ENCODE measurements at regions not wholly inside any gene's neighbourhood (a gene's known extent, or its start where the extent isn't known, plus 50 kb on each side); places are given as distances from the start of the nearest gene placed in this dataset.
"Not testable (repeated sequence)": the region's sequence is repeated elsewhere in the genome, so short reads cannot be mapped to it uniquely, and the experiment has no call there.

DNA sequence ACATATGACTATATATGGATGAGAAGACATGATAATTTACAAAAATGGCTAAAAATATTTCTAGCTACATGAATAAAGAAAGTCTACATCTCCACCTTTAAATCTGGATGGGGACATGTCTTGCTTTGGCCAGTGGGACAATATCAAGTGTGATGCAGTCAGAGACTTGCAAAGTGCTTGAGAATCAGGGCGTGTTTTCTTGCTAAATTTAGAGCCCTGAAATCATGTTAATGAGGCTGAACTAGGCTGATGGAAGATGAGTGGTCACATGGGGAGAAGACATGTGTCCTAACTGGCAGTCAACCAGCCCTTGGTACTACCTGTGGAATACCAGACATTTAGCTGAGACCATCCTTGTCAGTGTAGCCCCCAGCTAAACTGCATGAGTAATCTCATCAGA, 278.5 kb upstream of the RGPD4 start:
- H3K4me3 Mint-ChIP-seq: no peak overlapping the region
- POLR2A ChIA-PET (ENCODE audit: partially characterized antibody): no interaction called here
- intact Hi-C loops (cut with micrococcal nuclease): no loop called here

DNA sequence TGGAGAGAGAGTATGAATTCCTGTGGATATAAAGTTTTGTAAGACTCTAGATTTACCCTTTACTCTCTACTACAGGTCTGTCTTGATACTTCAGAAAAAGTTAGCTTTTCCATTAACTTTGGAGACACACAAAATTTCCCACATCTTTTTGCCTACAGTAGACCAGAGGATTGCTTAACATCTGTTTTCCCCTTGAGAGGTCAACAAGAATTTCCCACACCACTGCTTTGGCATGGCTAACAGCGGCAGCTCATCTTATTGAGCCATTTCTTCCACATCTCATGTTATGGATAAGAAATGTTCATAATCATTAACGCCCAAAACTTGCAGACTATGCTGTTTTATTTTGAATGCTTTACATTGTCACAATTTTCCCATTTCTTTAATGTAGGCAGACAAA, 273.6 kb upstream of the RGPD4 start:
- Mint-ChIP-seq H3K27me3 (no peaks in the 10 kb centered on the region), H3K9me3 (peaks cover 4 to 30% (median 22%) of the 10 kb centered on the region in 8 donors), H3K4me3 (no peak overlapping the region), H3K4me1 (no peaks in the 10 kb centered on the region), H3K27ac (no peak overlapping the region), H3K36me3 (no peaks in the 10 kb centered on the region)
- DNase-seq: no peak
- no peak overlapping the region for H3K27ac ChIP-seq (ENCODE audit: low read depth, low read length)
- ChIA-PET CTCF (ENCODE audit: partially characterized antibody) (no interaction called here), POLR2A (ENCODE audit: partially characterized antibody) (no interaction called here)
- H3K4me1 ChIP-seq (ENCODE audit: insufficient read depth, low read length): no peaks in the 10 kb centered on the region
- H3K27me3 ChIP-seq (ENCODE audit: insufficient read depth, low read length): no peaks in the 10 kb centered on the region
- H3K36me3 ChIP-seq (ENCODE audit: insufficient read depth, low read length): no peaks in the 10 kb centered on the region
- H3K4me3 ChIP-seq (ENCODE audit: low read length in 2 of 2): no peak overlapping the region
- intact Hi-C loops (cut with micrococcal nuclease): no loop called here
- H3K9me3 ChIP-seq (ENCODE audit: control insufficient read depth in 1 of 2, low read length in 2 of 2): no peaks in the 10 kb centered on the region

More for the DNA sequence above, 278.5 kb upstream of the RGPD4 start:
- Histone ChIP-seq H3K9me3 (ENCODE audit: control insufficient read depth in 1 of 2, low read length in 2 of 2) (no peaks in the 10 kb centered on the region), H3K4me1 (ENCODE audit: insufficient read depth, low read length) (no peaks in the 10 kb centered on the region), H3K27ac (ENCODE audit: low read depth, low read length) (no peak overlapping the region), H3K36me3 (ENCODE audit: insufficient read depth, low read length) (no peaks in the 10 kb centered on the region), H3K4me3 (ENCODE audit: low read length in 2 of 2) (no peak overlapping the region), H3K27me3 (ENCODE audit: insufficient read depth, low read length) (no peaks in the 10 kb centered on the region)
- H3K36me3 Mint-ChIP-seq: no peaks in the 10 kb centered on the region
- H3K27ac Mint-ChIP-seq: no peak overlapping the region
- H3K4me1 Mint-ChIP-seq: no peaks in the 10 kb centered on the region
- CTCF ChIA-PET (ENCODE audit: partially characterized antibody): no interaction called here
- no peak for DNase-seq
- no peaks in the 10 kb centered on the region for H3K27me3 Mint-ChIP-seq
- peaks cover 0 to 2% (median 0%) of the 10 kb centered on the region in 8 donors for H3K9me3 Mint-ChIP-seq

DNA sequence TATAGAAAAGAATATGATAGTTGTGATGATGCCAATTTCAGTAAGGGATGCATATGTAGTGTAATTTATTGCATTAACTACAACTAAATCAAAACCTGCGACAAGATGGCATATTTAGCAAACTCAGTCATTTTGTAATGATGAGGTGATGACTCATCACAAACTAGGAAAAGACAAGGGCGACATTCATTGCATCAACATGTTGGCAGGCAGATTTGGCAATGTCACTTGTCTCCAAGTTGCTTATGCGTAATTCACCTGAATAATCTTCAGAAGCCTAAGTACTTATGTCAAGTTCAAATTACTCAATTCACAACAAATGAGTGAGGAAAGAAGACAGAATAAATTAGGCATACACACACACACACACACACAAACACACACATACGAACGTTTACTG, 273.2 kb upstream of the RGPD4 start:
- POLR2A ChIA-PET (ENCODE audit: partially characterized antibody): no interaction called here
- no peak overlapping the region for H3K4me3 Mint-ChIP-seq
- H3K27ac ChIP-seq (ENCODE audit: low read depth, low read length): no peak overlapping the region
- no peaks in the 10 kb centered on the region for H3K4me1 ChIP-seq (ENCODE audit: insufficient read depth, low read length)
- no peak overlapping the region for H3K4me3 ChIP-seq (ENCODE audit: low read length in 2 of 2)
- no peak overlapping the region for H3K27ac Mint-ChIP-seq
- intact Hi-C loops (cut with micrococcal nuclease): no loop called here
- CTCF ChIA-PET (ENCODE audit: partially characterized antibody): no interaction called here
- H3K4me1 Mint-ChIP-seq: no peaks in the 10 kb centered on the region
- DNase-seq: no peak
- no peaks in the 10 kb centered on the region for H3K27me3 Mint-ChIP-seq
- H3K36me3 ChIP-seq (ENCODE audit: insufficient read depth, low read length): no peaks in the 10 kb centered on the region
- H3K9me3 ChIP-seq (ENCODE audit: control insufficient read depth in 1 of 2, low read length in 2 of 2): no peaks in the 10 kb centered on the region
- no peaks in the 10 kb centered on the region for H3K27me3 ChIP-seq (ENCODE audit: insufficient read depth, low read length)
- H3K36me3 Mint-ChIP-seq: no peaks in the 10 kb centered on the region
- peaks cover 4 to 30% (median 22%) of the 10 kb centered on the region in 8 donors for H3K9me3 Mint-ChIP-seq

DNA sequence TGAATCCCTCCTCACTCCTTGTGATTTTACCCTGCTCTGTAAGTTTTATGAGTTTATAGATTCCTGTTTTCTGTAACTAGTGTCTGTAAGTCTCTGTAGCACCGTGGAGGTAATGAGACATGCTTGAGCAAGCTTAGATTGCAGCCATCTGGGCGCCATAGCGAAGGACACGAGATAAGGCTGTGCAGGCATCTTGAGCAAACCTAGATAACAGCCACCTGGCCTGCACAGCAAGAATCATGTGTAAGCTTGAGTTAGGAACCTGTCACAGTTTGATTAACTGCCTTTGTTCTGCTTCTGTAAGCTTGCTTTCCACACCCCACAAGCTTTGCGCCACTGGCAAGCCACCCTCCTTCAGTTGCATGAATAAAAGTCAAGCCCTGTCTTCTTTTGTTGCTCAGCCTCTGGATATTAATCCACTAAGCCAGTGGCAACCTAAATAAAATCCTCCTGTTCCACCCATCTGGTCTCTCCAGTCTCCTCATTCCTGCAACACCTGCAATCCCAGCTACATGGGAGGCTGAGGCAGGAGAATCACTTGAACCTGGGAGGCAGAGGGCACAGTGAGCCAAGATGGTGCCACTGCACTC, 270.6 kb upstream of the RGPD4 start:
- intact Hi-C loops (cut with micrococcal nuclease): no loop called here
- POLR2A ChIA-PET (ENCODE audit: partially characterized antibody): no interaction called here
- Histone ChIP-seq H3K27me3 (ENCODE audit: insufficient read depth, low read length) (no peaks in the 10 kb centered on the region), H3K9me3 (ENCODE audit: control insufficient read depth in 1 of 2, low read length in 2 of 2) (no peaks in the 10 kb centered on the region), H3K27ac (ENCODE audit: low read depth, low read length) (no peak overlapping the region), H3K36me3 (ENCODE audit: insufficient read depth, low read length) (no peaks in the 10 kb centered on the region), H3K4me3 (ENCODE audit: low read length in 2 of 2) (no peak overlapping the region), H3K4me1 (ENCODE audit: insufficient read depth, low read length) (no peaks in the 10 kb centered on the region)
- H3K27ac Mint-ChIP-seq: no peak overlapping the region
- CTCF ChIA-PET (ENCODE audit: partially characterized antibody): no interaction called here
- H3K4me1 Mint-ChIP-seq: no peaks in the 10 kb centered on the region
- DNase-seq: no peak
- H3K9me3 Mint-ChIP-seq: peaks cover 4 to 35% (median 25%) of the 10 kb centered on the region in 8 donors
- no peaks in the 10 kb centered on the region for H3K27me3 Mint-ChIP-seq
- no peaks in the 10 kb centered on the region for H3K36me3 Mint-ChIP-seq
- H3K4me3 Mint-ChIP-seq: no peak overlapping the region

DNA sequence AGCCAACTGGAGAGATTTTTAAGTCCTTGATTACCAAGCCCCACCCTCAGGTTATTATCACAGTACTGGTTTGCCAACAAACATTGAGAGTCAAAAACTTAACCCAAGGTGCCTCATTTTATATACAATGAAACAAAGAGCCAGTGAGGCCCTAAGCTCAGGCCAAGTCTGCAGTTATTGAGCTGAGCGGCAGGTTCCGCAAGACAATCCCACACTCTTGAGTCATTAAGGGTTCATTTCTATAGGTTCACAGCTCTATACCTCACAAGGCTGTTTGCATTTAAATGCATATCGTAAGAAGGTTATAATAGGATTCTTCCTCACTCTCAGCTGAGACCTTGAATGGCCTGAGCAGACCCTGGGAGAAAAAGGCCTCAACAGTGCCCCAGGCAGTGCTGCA, 268.4 kb upstream of the RGPD4 start:
- Histone ChIP-seq H3K27ac (ENCODE audit: low read depth, low read length) (no peak overlapping the region), H3K27me3 (ENCODE audit: insufficient read depth, low read length) (no peaks in the 10 kb centered on the region), H3K4me3 (ENCODE audit: low read length in 2 of 2) (no peak overlapping the region), H3K36me3 (ENCODE audit: insufficient read depth, low read length) (no peaks in the 10 kb centered on the region), H3K4me1 (ENCODE audit: insufficient read depth, low read length) (no peaks in the 10 kb centered on the region), H3K9me3 (ENCODE audit: control insufficient read depth in 1 of 2, low read length in 2 of 2) (no peaks in the 10 kb centered on the region)
- H3K27ac Mint-ChIP-seq: no peak overlapping the region
- no peaks in the 10 kb centered on the region for H3K4me1 Mint-ChIP-seq
- DNase-seq: no peak
- H3K27me3 Mint-ChIP-seq: no peaks in the 10 kb centered on the region
- intact Hi-C loops (cut with micrococcal nuclease): no loop called here
- peaks cover 4 to 33% (median 26%) of the 10 kb centered on the region in 8 donors for H3K9me3 Mint-ChIP-seq
- no peak overlapping the region for H3K4me3 Mint-ChIP-seq
- CTCF ChIA-PET (ENCODE audit: partially characterized antibody): no interaction called here
- H3K36me3 Mint-ChIP-seq: no peaks in the 10 kb centered on the region
- POLR2A ChIA-PET (ENCODE audit: partially characterized antibody): no interaction called here

DNA sequence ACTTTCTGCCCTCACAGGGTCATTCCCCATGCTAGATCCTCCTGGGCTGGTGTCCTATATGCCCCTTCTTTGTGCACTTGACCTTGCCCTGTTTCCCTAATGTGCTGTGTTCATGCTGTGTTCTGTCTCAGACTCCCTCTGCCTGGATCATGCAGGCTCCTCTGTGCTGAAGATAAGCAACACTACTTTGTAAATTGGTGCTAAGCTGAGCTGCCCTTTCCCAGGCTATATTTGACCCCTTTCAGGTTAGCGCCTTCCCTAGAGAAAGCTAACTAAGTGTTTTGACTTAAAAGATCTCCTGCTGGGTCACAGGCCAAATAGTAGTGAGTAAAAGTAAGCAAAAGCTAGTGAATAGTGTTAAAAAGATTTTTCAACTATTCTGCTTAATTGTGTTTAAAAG, 257.2 kb upstream of the RGPD4 start:
- ChIA-PET CTCF (ENCODE audit: partially characterized antibody) (no interaction called here), POLR2A (ENCODE audit: partially characterized antibody) (no interaction called here)
- Mint-ChIP-seq H3K27me3 (no peaks in the 10 kb centered on the region), H3K27ac (no peak overlapping the region), H3K4me1 (no peaks in the 10 kb centered on the region), H3K36me3 (no peaks in the 10 kb centered on the region), H3K9me3 (peaks cover 0 to 4% (median 2%) of the 10 kb centered on the region in 8 donors), H3K4me3 (no peak overlapping the region)
- no peaks in the 10 kb centered on the region for H3K9me3 ChIP-seq (ENCODE audit: control insufficient read depth in 1 of 2, low read length in 2 of 2)
- H3K4me3 ChIP-seq (ENCODE audit: low read length in 2 of 2): no peak overlapping the region
- no peak for DNase-seq
- intact Hi-C loops (cut with micrococcal nuclease): no loop called here
- no peaks in the 10 kb centered on the region for H3K36me3 ChIP-seq (ENCODE audit: insufficient read depth, low read length)
- no peaks in the 10 kb centered on the region for H3K27me3 ChIP-seq (ENCODE audit: insufficient read depth, low read length)
- H3K4me1 ChIP-seq (ENCODE audit: insufficient read depth, low read length): no peaks in the 10 kb centered on the region
- no peak overlapping the region for H3K27ac ChIP-seq (ENCODE audit: low read depth, low read length)

DNA sequence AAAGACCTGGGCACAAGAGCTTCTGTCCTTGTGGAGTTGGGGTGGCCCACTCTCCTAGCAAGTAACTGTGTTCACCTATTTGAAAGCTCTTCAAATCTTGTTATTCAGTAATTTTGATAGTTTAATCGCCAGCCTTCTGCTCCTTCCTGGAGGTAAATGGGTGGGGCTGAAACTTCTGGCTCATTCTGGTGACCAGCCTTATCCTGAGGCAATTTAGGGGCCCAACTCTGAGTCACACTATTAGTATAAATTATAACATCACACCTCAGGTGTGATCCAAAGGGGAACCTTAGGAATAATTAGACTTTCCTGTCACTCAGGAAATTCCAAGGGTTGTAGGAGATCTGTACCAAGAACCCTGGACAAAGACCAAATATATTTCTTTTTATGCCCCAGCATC, 255.8 kb upstream of the RGPD4 start:
- no peaks in the 10 kb centered on the region for H3K4me1 ChIP-seq (ENCODE audit: insufficient read depth, low read length)
- no peak for DNase-seq
- no peak overlapping the region for H3K4me3 ChIP-seq (ENCODE audit: low read length in 2 of 2)
- Mint-ChIP-seq H3K36me3 (no peaks in the 10 kb centered on the region), H3K27me3 (no peaks in the 10 kb centered on the region), H3K9me3 (peaks cover 0 to 4% (median 3%) of the 10 kb centered on the region in 8 donors), H3K27ac (no peak overlapping the region), H3K4me1 (no peaks in the 10 kb centered on the region), H3K4me3 (no peak overlapping the region)
- H3K9me3 ChIP-seq (ENCODE audit: control insufficient read depth in 1 of 2, low read length in 2 of 2): no peaks in the 10 kb centered on the region
- H3K27ac ChIP-seq (ENCODE audit: low read depth, low read length): no peak overlapping the region
- intact Hi-C loops (cut with micrococcal nuclease): no loop called here
- ChIA-PET POLR2A (ENCODE audit: partially characterized antibody) (no interaction called here), CTCF (ENCODE audit: partially characterized antibody) (no interaction called here)
- no peaks in the 10 kb centered on the region for H3K27me3 ChIP-seq (ENCODE audit: insufficient read depth, low read length)
- H3K36me3 ChIP-seq (ENCODE audit: insufficient read depth, low read length): no peaks in the 10 kb centered on the region

DNA sequence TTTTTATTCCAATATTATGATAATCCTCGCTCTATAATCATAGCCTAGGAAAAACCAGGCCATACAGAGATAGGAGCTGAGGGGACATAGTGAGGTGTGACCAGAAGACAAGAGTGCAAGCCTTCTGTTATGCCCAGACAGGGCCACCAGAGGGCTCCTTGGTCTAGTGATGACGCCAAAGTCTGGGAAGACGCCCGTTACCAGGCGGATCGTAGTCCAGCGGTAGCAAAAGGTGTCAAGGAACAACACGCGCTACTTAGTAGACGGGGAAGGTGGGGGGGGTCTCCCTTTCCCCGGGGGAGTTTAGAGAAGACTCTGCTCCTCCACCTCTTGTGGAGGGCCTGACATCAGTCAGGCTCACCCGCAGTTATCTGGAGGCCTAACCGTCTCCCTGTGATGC, 253.8 kb upstream of the RGPD4 start:
- H3K36me3 ChIP-seq (ENCODE audit: insufficient read depth, low read length); H3K27ac Mint-ChIP-seq; H3K27ac ChIP-seq (ENCODE audit: low read depth, low read length); intact Hi-C loops (cut with micrococcal nuclease); CTCF ChIA-PET (ENCODE audit: partially characterized antibody); DNase-seq; H3K4me1 ChIP-seq (ENCODE audit: insufficient read depth, low read length); H3K27me3 ChIP-seq (ENCODE audit: insufficient read depth, low read length); POLR2A ChIA-PET (ENCODE audit: partially characterized antibody); H3K9me3 Mint-ChIP-seq; H3K4me3 ChIP-seq (ENCODE audit: low read length in 2 of 2); H3K4me3 Mint-ChIP-seq; H3K27me3 Mint-ChIP-seq; H3K36me3 Mint-ChIP-seq; H3K9me3 ChIP-seq (ENCODE audit: control insufficient read depth in 1 of 2, low read length in 2 of 2); H3K4me1 Mint-ChIP-seq: not testable (repeated sequence)

All from CD4-positive, alpha-beta memory T cell (primary cell).